OCI-LY1 (cell line): ENCODE measurements at regions not wholly inside any gene's neighbourhood (a gene's known extent, or its start where the extent isn't known, plus 50 kb on each side); places are given as distances from the start of the nearest gene placed in this dataset.

ENCODE experiments used
- CTCF ChIP-seq: fragments of 200-600 bp; sonication (generic), shearing (Covaris generic); IDR thresholded peaks from 2 replicates; pipeline ENCODE4 v1.5.1; 2017; ENCODE audit warnings: mild to moderate bottlenecking, antibody characterized with exemption, low read length, moderate library complexity, mixed read lengths
- EZH2 ChIP-seq: fragments of 200-600 bp; sonication (generic), shearing (Covaris generic); IDR thresholded peaks from 2 replicates; pipeline ENCODE4 v1.8.0; 2017; ENCODE audit warnings: borderline replicate concordance, mixed run types, mild to moderate bottlenecking, antibody characterized with exemption, low read length, moderate library complexity, mixed read lengths

- TF ChIP-seq EZH2, result no peak
- TF ChIP-seq CTCF, result no peak
These were observed 168.8 kb upstream of the ST8SIA2 start for GRCh38 chr15:92224843-92225242.
